ENCODE measurements at regions not wholly inside any gene's neighbourhood (a gene's known extent, or its start where the extent isn't known, plus 50 kb on each side); places are given as distances from the start of the nearest gene placed in this dataset.
"Not testable (repeated sequence)": the region's sequence is repeated elsewhere in the genome, so short reads cannot be mapped to it uniquely, and the experiment has no call there.

- DNase-seq = no peak
Observed at GRCh38 chrX:5695971-5696370, 532.7 kb downstream of the NLGN4X start.

- DNase-seq = no peak
Observed at GRCh38 chrX:5683996-5684395, 544.7 kb downstream of the NLGN4X start.

DNA sequence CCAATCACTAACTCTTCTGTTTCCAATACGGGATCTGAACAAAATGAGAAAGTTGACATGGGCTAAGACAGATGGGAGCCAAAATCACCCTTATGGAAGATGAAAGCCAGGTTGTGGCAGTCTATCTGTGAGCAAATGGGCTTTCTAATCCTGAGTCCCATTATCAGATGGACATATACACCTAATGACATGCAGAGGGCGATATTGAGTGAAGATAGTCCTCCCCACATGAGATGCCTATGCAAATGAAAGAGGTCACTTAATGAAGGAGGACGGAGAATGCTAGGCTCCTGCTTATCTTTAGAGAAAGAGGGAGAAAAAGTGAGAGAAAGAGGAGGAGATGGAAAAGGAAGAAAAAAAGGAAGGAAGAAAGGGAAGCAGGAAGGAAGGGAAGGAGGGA lies 547.5 kb downstream of the NLGN4X start:
- DNase-seq = peak; percentile 29

DNA sequence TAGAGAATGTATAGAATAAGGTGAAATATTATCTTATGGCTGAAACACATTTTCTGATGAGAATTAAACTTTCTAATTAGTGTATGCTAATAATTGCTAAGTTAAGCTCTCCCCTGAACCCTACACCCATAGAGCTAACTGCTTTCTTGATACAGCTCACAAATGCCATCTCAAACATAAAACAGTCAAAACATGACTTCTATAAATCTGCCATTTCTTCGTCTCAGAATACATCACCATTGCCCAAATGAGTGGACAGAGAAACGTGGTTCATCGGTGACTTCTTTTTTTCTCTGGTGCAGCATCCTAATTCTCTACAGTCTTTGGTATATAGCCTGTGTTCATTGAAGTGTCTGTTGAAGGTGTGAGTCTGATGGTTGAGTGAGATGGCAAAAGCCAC lies 554.6 kb downstream of the NLGN4X start:
- DNase-seq = no peak

DNA sequence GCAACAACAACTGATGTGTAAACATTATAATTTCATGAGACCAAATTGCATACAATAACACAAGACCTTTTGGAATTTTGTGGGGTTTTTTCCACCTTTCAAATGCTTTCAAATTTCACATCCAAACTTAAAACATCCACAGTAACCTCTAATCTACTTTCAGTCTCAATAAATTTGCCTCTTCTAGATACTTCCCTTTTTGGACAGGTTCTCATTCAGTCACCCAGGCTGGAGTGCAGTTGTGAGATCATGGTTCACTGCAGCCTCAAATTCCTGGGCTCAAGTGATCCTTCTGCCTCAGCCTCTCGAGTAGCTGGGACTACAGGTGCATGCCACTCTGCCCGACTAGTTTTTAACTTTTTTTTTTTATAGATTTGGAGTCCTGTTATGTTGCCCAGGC lies 556.6 kb downstream of the NLGN4X start:
- no peak for DNase-seq

DNA sequence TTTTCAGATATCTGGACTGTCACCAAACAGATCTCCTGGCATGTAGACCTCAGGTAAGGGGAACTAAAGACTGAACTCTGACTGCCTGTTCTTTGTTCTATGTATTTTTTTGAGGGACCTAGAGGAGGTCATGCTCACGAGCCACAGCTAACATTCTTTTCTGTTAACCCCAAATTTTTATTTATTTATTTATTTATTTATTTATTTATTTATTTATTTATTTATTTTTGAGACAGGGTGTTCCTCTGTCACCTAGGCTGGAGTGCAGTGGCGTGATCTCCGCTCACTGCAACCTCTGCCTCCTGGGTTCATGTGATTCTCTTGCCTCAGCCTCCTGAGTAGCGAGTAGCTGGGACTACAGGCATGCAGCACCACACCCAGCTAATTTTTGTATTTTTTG lies 562.0 kb downstream of the NLGN4X start:
- DNase-seq = not testable (repeated sequence)

DNA sequence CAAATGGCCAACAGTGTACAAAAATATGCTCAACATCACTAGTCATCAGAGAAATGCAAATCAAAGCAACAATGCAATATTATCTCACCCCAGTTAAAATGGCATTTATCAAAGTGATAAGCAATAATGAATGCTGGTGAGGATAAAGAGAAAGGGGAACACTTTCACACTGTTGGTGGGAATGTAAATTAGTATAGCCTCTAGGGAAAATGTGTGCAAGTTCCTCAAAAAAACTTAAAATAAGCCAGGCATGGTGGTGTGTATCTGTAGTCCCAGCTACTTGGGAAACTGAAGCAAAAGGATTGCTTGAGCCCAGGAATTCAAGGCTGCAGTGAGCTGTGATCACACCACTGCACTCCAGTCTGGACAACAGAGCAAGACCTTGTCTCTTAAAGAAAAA lies 572.1 kb downstream of the NLGN4X start:
- DNase-seq = no peak

GRCh38 chrX:5650904-5651303 lies 577.8 kb downstream of the NLGN4X start:
- no peak for DNase-seq

DNA sequence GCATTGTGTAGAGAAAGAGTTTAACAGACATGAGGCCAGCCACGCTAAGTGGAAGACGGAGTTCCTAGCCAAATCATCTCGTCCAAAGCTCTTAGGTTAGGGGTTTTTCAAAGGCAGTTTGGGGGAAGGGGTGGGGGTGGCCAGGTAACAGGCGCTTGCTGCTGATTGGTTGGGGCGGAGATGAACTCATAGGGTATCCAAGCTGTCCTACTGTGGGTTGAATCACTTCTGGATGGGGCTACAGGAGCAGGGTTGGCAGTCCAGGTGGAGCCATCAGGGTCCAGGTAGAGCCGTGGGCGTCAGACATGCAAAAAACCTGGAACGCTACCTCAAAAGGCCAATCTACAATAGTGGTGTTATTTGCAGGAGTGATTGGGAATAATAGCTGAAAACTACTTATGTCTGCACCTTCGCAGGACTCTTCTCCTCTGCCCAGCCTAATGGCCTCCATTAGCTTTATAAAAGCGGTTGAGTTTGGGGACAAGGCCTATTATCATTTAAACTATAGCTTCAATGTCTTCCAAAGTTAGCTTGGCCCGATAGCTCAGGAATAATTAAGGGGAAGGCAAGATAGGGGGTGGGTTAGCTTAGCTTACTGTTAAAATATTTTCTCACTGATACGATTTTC lies 579.6 kb downstream of the NLGN4X start:
- no peak for DNase-seq

DNA sequence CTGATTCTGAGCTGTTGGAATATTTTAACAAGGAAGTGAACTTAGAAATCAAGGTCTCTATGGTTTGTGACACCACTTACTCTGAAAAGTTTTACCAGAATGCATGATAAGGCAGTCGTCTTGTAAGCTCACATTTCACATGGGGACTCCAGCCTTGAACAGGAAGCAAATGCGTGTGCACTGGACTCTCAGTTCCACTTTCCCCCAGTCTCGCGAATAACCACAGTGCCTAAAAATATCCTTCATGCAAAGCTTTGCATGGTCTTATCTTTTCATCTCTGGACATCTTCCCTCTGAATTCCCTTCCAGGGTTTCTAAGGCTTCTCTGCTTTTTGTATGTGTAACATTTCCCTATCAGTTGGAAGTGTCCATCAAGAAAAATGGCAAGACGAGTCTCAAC lies 581.8 kb downstream of the NLGN4X start:
- DNase-seq = no peak

DNA sequence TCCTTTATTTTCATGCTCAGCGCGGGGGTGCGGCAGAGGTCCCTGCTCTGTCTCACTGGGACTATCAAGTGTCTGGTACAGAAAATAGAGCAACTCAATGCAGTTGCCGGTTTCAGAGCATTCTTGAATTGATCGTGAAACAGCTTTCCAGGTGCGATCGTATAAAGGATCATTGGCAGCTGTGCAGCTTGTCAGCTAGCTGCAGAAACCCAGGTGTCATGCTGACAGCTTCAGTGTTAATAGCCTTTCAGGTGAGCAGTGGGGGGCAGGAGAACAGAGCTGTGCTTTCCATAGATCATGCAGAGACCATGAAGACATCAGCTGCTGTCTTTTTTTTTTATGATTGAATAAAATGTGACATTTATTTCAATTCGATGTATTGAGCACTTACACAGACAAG lies 583.9 kb downstream of the NLGN4X start:
- DNase-seq = no peak

GRCh38 chrX:5640071-5640470 lies 588.6 kb downstream of the NLGN4X start:
- no peak for DNase-seq

DNA sequence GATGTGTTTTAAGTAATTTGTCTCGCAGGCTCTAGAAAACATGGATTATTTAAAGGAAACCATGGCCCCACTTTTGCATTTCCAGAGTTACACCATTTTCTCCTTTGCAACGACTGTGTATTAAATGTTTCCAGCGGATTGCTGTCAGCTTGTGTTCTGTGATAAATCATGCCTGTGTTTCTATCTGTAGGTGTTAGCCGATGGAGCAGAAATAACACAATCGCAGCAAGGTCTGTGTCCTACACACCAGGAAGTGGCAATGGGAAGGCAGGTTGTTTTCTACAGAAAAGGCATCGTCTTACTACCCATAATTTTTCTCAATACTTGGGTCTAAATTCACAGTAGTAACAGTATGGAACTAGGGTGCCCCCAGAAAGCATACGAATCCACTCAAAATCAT lies 590.1 kb downstream of the NLGN4X start:
- DNase-seq = no peak

GRCh38 chrX:5632887-5633286 lies 595.8 kb downstream of the NLGN4X start:
- DNase-seq = no peak

DNA sequence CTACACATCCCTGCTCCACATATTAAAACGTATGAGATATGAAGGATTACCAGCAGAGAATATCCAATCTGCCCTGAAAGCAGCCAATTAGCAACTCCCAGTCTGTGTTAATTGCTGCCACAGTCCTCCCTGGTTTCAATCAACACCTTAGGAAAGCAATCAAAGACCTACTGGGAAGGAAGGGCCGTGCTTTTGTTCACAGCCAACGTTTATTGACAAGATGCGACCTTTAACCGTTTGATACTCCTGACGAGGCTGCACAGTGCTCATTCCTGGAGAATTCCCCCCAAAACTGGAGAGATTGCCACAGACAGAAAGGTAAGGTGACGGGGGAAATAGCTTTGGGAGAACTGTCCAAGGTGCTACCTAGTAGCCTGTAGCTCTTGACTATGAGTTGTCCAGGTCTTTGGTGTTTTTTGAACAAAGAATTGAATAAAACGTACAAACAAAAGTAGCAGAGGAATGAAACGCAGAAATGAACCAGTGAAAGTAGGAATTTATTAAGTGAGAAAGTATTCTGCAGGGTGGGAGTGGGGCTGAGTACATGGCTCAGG lies 596.5 kb downstream of the NLGN4X start:
- no peak for DNase-seq

GRCh38 chrX:5617666-5618065 lies 611.0 kb downstream of the NLGN4X start:
- DNase-seq = no peak

DNA sequence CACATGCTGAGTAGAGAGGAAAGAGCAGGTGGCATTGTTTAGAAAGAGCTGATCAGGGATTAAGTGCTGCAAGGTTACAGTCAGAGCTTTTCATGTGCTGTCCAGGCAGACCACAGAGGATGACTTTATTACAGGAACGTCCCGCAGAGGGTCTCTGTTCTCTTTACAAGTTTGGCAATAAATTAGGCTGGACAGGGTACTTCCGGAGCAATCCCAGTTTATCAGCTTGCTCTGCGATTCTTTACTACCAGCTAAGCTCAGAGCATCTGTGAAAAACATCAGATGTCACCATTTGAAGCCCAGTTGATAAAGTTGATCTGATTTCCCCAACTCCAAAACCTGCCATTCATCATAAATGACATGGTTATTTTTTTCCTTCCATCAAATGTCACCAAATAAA lies 633.1 kb downstream of the NLGN4X start:
- DNase-seq = no peak

DNA sequence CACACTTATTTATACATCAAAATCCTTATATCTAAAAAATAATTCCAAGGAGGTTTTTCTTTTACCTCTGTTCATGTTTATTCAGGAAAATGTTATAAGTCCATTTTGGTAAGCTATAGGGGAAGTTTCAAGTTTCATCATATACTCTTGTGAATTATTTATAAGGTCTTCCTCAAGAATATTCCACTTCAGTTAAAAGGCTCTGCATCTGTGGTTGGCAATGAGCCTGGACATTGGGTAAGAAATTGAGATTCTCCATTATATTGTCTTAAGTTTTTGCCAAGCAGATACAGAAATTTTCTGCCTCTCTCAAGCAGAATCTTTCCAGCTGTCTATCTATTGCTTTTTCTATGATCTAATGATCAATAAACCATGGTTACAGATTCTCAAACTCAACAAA lies 641.9 kb downstream of the NLGN4X start:
- no peak for DNase-seq

GRCh38 chrX:5575407-5575806 lies 653.3 kb downstream of the NLGN4X start:
- no peak for DNase-seq

GRCh38 chrX:5568934-5569333 lies 659.7 kb downstream of the NLGN4X start:
- no peak for DNase-seq

- DNase-seq = no peak
Observed at GRCh38 chrX:5559386-5559785, 669.3 kb downstream of the NLGN4X start.

DNA sequence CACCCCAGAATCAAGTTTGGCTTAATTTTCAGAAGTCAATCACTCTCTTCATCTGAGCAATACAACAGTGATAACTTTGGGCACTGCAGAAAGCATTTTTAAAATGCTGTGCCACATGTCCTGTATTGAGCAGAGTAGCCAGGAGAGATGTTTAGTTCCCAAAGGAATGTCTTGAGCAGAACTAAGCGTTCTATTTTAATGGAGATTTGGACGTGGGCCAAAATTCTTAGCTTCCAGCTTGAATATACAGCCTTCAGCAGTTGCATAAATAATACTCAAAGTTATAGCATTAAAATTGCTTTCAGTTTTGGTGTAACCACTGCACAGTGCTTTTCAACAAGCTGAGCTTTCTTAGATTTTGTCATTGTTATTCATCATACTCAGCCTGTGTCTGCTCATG lies 679.2 kb downstream of the NLGN4X start:
- DNase-seq = no peak

DNA sequence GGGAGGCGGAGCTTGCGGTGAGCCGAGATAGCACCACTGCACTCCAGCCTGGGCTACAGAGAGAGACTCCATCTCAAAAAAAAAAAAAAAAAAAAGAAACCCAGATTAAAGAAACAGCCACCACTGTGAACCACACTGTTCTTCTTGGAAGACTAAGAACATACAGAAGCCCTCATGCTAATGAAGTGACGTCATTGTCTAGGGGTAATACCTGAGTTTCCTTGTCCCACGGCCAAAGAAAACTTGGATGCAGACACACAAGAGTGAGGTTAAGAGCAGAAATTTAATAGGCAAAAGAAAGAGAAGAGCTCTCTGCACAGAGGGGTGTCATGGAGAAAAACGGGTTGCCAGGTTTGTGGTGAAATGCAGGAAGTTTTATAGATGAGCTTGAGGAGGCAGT lies 691.6 kb downstream of the NLGN4X start:
- no peak for DNase-seq

- DNase-seq = no peak
Observed at GRCh38 chrX:5536261-5536660, 692.4 kb downstream of the NLGN4X start.

GRCh38 chrX:5528057-5528456 lies 700.6 kb downstream of the NLGN4X start:
- no peak for DNase-seq
